HG03378 (cell line): ENCODE measurements at regions not wholly inside any gene's neighbourhood (a gene's known extent, or its start where the extent isn't known, plus 50 kb on each side); places are given as distances from the start of the nearest gene placed in this dataset.

Experiments
- ATAC-seq: cut with Tn5 transposase; IDR thresholded peaks from one replicate; pipeline ENCODE4 v1.9.1; 2021; ENCODE audit warnings: mild to moderate bottlenecking, moderate library complexity; ENCODE audit not compliant: unreplicated experiment

DNA sequence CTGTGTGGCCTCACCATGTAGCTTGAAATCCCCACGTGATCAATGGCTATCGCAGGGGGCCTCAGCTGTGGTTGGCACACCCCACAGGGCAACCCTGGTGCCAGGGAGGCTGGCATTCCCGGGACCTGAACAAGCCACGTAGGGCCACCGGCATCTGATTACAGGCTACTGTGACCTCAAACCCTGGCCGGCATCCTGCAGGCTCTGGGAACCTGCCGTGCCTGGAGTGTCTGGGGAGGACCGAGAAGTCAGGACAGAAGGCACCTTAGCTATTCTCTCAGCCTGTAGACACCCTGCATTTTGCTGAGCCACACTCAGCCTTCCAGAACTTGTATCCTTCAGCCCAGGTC is 213.0 kb downstream of the GLI2 start:
- no peak for ATAC-seq

DNA sequence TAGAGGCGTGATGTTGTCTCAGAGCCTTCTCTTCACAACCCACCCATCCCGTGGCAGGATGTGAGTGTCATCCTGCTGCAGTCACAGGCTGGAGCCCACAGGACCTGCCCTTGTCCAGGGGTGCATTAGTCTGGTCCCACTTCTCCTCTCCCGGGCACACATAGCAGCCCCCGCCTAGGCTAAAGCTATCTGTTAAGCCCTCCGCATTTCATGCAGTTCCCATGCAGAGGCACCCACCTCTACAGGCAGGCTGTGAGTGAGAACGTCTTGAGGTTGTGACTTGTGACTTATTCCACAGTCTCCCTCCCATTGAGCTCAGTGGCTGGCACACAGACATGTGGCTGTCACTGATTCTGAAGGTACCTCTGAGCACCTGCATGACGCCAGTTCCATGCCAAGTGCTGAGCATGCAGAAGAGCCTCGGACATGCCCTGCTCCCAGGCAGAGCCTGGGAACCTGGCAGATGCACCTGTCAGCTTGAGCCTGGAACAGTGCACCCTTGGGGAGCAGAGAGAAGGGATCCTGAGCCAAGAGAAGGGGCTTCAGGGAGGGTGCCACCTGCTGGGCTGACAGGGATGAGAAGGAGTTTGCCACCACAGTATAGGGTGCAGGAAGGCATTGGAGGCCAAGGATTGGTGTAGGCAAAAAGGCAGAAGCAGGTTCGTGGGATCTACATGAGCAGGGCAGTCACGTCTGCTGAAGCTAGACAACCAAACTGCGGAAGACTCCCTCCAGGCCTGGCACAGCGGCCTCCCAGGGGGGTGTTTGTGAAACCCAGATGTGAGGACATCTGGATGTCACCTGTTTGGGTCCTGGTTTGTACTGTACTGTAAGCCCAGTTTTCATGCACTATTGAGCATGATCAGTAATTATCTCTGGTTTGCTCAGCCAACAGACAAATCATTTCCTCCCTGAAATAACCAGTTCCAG is 213.6 kb downstream of the GLI2 start:
- no peak for ATAC-seq

DNA sequence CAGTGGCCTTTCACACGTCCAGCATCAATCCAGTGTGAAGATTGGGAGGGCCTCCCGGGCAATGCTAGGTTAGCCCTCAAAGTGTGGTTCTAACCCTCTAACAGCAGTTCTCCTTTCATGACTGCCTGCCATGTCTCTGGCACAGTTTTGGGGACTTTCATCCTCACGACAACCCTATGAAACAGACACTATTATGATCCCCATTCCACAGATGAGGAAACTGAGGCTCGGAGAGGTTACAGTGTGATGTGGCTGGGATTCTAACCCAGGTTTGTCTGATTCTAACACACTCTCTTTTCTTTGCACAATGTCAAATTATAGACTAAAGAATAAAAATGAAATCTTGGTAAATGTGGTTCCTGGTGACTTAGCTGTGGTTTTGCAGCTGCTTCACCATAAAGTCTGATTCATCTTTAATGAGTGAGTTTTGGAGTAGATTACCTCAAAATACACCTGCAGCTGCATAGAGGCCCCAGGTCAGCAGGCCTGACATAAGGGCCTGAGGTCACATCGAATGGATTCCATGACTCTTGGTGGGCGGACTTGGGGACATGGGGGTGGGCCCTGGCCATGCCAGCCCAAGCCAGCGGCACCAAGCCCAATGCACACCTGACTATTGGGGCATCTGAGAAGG is 214.4 kb downstream of the GLI2 start:
- ATAC-seq, result no peak

- ATAC-seq, result no peak
Measured at GRCh38 chr2:120951693-120952092, 216.0 kb downstream of the GLI2 start.

DNA sequence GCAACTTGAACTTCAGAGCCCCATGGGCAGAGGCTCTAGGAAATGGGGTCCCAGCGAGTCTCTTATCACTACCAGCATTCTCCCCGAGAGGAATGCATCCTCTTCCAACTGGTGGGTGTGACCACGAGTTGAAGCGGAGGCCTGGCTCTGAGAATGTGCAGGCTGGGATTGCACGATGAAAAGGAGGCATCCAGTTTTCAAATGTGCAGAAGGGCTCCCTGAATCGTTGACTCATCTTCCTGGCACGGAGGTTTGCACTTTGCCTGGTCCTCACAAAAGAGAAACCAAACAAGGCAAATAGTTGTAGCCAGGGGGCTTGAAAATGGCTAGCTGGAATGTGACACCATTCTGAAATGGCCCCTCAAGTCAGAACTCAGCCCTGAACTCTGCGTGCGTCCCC is 216.7 kb downstream of the GLI2 start:
- no peak for ATAC-seq

- ATAC-seq, result no peak
Measured at GRCh38 chr2:120953066-120953756, 217.5 kb downstream of the GLI2 start.

DNA sequence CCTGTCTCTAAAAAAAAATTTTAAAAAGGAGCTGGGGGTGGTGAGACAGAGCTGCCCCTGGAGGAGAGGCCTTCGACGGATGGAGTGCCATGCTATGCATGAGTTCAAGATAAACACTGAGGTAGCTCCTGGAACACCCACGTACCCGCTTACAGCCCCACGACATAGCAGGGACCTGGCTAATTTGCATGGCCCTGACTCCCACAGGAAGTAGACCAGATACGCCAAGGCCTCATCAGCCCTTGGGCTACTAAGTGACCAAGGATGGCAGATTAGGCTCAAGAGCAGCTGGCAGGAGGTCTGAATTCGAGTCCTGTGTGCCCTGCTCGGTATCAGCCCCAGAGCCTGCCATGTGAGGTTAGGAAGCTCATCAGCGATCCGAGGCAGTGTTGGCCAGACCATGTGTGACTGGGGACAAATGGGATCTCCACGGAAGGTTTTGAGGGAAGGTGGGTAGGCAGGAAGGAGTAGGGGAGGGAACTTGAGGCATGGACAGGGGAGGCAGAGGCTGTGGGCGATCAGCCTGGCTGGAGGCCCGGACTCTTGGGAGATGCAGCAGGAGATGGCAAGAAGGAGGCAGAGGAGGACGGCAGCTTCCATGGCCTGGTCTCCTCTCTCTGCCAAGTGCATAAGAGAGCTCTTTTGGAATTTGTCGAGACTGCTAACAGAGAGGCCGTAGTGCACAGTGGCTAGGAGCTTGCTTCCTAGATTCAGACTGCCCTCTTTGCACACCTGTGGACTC is 218.3 kb downstream of the GLI2 start:
- ATAC-seq, result no peak

GRCh38 chr2:120954939-120955338 is 219.3 kb downstream of the GLI2 start:
- no peak for ATAC-seq

- ATAC-seq, result no peak
Measured at GRCh38 chr2:120955427-120955826, 219.8 kb downstream of the GLI2 start.

DNA sequence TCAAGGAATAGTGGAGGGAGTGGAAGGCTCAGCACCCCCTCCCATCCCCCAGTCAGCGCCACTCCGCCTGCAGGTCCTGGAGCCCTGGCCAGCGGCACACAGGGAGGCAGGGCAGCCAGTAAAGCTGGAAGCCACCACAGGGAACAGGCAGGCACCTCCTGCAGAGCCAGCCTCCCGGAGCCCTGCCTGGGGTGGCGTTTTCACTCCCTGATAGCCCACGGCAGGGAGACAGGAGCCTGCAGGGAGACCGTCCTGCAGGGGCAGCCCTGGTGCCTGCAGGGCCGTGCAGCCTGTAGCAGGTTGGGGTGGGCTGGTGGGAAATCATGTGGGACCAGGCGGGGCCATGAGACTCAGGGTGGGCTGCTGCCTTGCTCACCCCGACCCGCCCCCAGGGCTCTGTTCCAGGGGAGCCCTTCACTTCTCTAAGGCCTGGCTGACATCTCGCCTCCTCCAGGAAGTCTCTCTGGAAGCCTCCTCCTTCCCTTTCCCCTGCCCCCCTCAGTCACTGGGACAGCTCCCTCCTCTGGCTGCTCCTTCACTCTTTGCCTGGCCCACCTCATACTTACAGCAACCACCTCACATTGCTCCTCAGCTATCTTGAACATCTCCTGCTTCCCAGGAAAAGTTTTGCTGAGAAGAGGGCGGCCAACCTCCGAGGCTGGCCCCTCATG is 221.0 kb downstream of the GLI2 start:
- no peak for ATAC-seq

- ATAC-seq, result no peak
Measured at GRCh38 chr2:120957905-120958304, 222.2 kb downstream of the GLI2 start.

DNA sequence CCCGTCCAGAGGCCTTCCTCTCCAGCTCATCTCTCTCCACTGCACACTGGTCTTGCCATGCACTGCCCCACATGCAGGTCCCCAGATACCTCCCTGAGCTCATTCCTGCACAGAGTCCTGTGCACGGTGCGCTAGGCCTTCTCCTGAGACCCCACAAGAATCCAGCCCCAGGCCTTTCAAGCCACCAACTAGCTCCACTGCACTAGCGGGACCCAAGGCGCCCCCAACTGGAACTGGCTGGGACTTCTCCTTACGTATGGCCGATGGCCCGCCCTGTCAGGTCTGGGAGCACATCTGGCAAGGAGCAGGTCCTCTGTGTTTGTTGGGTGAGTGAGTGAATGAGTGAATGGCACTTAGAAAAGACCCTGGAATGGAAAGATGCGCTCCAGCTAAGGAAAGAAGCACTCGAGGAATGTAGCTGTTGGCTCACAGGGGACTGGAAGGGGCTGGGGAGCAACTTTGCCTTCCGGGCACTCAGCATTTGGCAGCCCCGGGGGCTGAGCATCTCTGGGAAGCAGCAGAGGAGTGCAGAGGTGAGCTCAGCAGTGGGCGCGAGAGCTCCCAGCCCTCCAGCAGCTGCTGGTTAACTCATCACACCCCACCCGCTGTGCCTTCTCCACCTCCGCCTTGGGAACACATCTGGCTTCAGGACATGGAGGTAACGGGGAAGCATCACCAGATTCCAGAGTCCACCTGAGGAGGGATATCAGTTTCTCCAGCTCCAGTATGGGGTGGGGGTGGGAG is 223.1 kb downstream of the GLI2 start:
- no peak for ATAC-seq

DNA sequence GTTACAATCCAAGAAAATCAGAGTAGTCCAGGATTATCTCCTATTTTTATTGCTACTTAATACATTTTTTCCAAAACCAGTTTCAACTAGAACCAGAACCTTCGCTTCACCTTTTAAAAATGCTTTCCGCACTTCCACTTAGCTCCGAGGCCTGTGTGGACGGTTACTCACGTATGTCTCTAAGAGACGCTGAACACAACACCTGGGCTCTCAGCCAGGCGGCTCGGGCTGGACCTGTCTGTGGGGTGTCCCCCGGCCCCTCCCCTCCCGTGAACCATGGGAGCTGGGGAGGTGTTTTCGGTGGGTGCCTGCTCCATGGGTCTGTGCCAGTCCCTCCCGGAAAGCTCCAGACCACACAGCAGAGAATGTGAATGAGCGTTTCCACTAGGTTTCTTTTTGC is 223.8 kb downstream of the GLI2 start:
- ATAC-seq, result no peak

GRCh38 chr2:120960770-120961366 is 225.2 kb downstream of the GLI2 start:
- no peak for ATAC-seq

DNA sequence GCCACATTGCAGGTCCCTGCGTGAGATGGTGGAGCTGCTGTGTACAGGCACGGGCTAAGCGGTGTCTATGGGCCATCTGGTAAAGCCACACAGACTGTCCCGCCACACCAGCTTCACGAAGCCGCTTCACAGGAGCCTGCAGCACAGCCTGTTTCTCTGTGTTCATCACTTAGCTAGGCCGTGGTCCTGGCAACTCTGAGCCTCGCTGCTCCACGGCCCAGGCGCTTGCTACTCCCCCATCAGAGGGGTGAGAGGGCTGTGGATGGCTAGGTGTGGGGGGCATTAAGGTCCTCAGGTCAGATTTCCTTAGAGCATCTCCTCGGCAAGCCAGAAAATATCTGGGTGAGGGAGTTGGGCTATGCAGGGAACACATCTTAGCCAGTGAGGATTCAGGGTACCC is 225.7 kb downstream of the GLI2 start:
- no peak for ATAC-seq

GRCh38 chr2:120963997-120964705 is 228.5 kb downstream of the GLI2 start:
- no peak for ATAC-seq

GRCh38 chr2:120964819-120965218 is 229.2 kb downstream of the GLI2 start:
- no peak for ATAC-seq

GRCh38 chr2:120966510-120967254 is 231.0 kb downstream of the GLI2 start:
- no peak for ATAC-seq
